GM21381 (cell line): ENCODE measurements at regions not wholly inside any gene's neighbourhood (a gene's known extent, or its start where the extent isn't known, plus 50 kb on each side); places are given as distances from the start of the nearest gene placed in this dataset.
"Not testable (repeated sequence)": the region's sequence is repeated elsewhere in the genome, so short reads cannot be mapped to it uniquely, and the experiment has no call there.

Experiments
- ATAC-seq: cut with Tn5 transposase; IDR thresholded peaks from one replicate; pipeline ENCODE4 v1.9.1; 2021; ENCODE audit warnings: mild to moderate bottlenecking, moderate library complexity; ENCODE audit not compliant: unreplicated experiment

- no peak for ATAC-seq
These were observed 272.1 kb upstream of the EYS start for GRCh38 chr6:65979120-65979519.

- ATAC-seq, result not testable (repeated sequence)
These were observed 264.2 kb upstream of the EYS start for GRCh38 chr6:65971252-65971651.

- ATAC-seq, result no peak
These were observed 257.2 kb upstream of the EYS start for GRCh38 chr6:65964261-65964660.

GRCh38 chr6:65955034-65955433 is 248.0 kb upstream of the EYS start:
- no peak for ATAC-seq

- no peak for ATAC-seq
These were observed 241.0 kb upstream of the EYS start for GRCh38 chr6:65948062-65948461.

- ATAC-seq, result no peak
These were observed 236.5 kb upstream of the EYS start for GRCh38 chr6:65943548-65943947.

- ATAC-seq, result no peak
These were observed 236.0 kb upstream of the EYS start for GRCh38 chr6:65943051-65943450.

- no peak for ATAC-seq
These were observed 231.0 kb upstream of the EYS start for GRCh38 chr6:65938000-65938399.

GRCh38 chr6:65935412-65935811 is 228.4 kb upstream of the EYS start:
- no peak for ATAC-seq

- ATAC-seq, result no peak
These were observed 226.4 kb upstream of the EYS start for GRCh38 chr6:65933390-65933789.

- ATAC-seq, result no peak
These were observed 220.1 kb upstream of the EYS start for GRCh38 chr6:65927141-65927540.

- ATAC-seq, result no peak
These were observed 217.4 kb upstream of the EYS start for GRCh38 chr6:65924411-65924810.

- ATAC-seq, result no peak
These were observed 215.0 kb upstream of the EYS start for GRCh38 chr6:65922049-65922448.

- no peak for ATAC-seq
These were observed 201.0 kb upstream of the EYS start for GRCh38 chr6:65908065-65908464.

GRCh38 chr6:65903992-65904391 is 197.0 kb upstream of the EYS start:
- no peak for ATAC-seq

- ATAC-seq, result no peak
These were observed 193.9 kb upstream of the EYS start for GRCh38 chr6:65900928-65901327.

- no peak for ATAC-seq
These were observed 189.1 kb upstream of the EYS start for GRCh38 chr6:65896140-65896539.

GRCh38 chr6:65876668-65877067 is 169.6 kb upstream of the EYS start:
- no peak for ATAC-seq

- ATAC-seq, result no peak
These were observed 145.4 kb upstream of the EYS start for GRCh38 chr6:65852369-65852852.

- ATAC-seq, result no peak
These were observed 123.1 kb upstream of the EYS start for GRCh38 chr6:65830151-65830550.

- ATAC-seq, result no peak
These were observed 112.1 kb upstream of the EYS start for GRCh38 chr6:65819152-65819551.

GRCh38 chr6:65818576-65818975 is 111.5 kb upstream of the EYS start:
- ATAC-seq, result no peak

GRCh38 chr6:65816991-65817390 is 110.0 kb upstream of the EYS start:
- no peak for ATAC-seq

- ATAC-seq, result no peak
These were observed 107.0 kb upstream of the EYS start for GRCh38 chr6:65814071-65814470.
